Smooth muscle cell (in vitro differentiated cells): ENCODE measurements at regions not wholly inside any gene's neighbourhood (a gene's known extent, or its start where the extent isn't known, plus 50 kb on each side); places are given as distances from the start of the nearest gene placed in this dataset.
A peak's percentile ranks its signal among the peaks of the same experiment; 100 is the strongest.

Experiments
- DNase-seq: peaks from one replicate; lab custom pipeline; 2025; ENCODE audit not compliant: unreplicated experiment; lab: John Stamatoyannopoulos, UW
- H2AFZ ChIP-seq: fragments of 200-600 bp; sonication (generic); 2 replicates; pipeline ENCODE4 v1.6.0; 2016; ENCODE audit warnings: antibody characterized with exemption, low read depth, mild to moderate bottlenecking
- H3F3A ChIP-seq: fragments of 200-600 bp; sonication (generic); 2 replicates; pipeline ENCODE4 v1.6.0; 2017; ENCODE audit warnings: antibody characterized with exemption, low read depth
- H3K27ac ChIP-seq: fragments of 200-600 bp; sonication (generic); 2 replicates; pipeline ENCODE4 v1.5.1; 2016; ENCODE audit warnings: low read depth, mild to moderate bottlenecking
- H3K27me3 ChIP-seq: fragments of 200-600 bp; sonication (generic); 2 replicates; pipeline ENCODE4 v1.6.1; 2016; ENCODE audit warnings: low read depth, mild to moderate bottlenecking
- H3K36me3 ChIP-seq: fragments of 200-600 bp; sonication (generic); 2 replicates; pipeline ENCODE4 v1.5.1; 2016; ENCODE audit warnings: low read depth
- H3K4me1 ChIP-seq: fragments of 200-600 bp; sonication (generic); 2 replicates; pipeline ENCODE4 v1.5.1; 2016; ENCODE audit warnings: low read depth
- H3K4me2 ChIP-seq: fragments of 200-600 bp; sonication (generic); 2 replicates; pipeline ENCODE4 v1.6.0; 2016; ENCODE audit warnings: mild to moderate bottlenecking
- H3K4me3 ChIP-seq: fragments of 200-600 bp; sonication (generic); 2 replicates; pipeline ENCODE4 v1.5.1; 2016; ENCODE audit warnings: mild to moderate bottlenecking
- H3K79me2 ChIP-seq: fragments of 200-600 bp; sonication (generic); 2 replicates; pipeline ENCODE4 v1.6.0; 2016; ENCODE audit warnings: low read depth, mild to moderate bottlenecking
- H3K9ac ChIP-seq: fragments of 200-600 bp; sonication (generic); 2 replicates; pipeline ENCODE4 v1.6.0; 2016; ENCODE audit warnings: low read depth
- H3K9me3 ChIP-seq: fragments of 200-600 bp; sonication (generic); replicated peaks from 2 replicates; pipeline ENCODE4 v1.5.1; 2016; ENCODE audit warnings: low read depth
- H4K20me1 ChIP-seq: fragments of 200-600 bp; sonication (generic); 2 replicates; pipeline ENCODE4 v1.6.0; 2016; ENCODE audit warnings: low read depth
- WGBS: methylation state at CpG from one replicate; pipeline ENCODE4 v1.1.7; 2016; ENCODE audit warnings: low lambda C conversion rate; 5-methylcytosine and 5-hydroxymethylcytosine counted together
- TF ChIP-seq, protein P1 (sequence below): fragments of 200-600 bp; sonication (generic); IDR thresholded peaks from 2 replicates; pipeline ENCODE4 v1.5.1; 2017; ENCODE audit warnings: borderline replicate concordance, mild to moderate bottlenecking, antibody characterized with exemption; ENCODE audit not compliant: insufficient read depth, poor library complexity, severe bottlenecking

DNA sequence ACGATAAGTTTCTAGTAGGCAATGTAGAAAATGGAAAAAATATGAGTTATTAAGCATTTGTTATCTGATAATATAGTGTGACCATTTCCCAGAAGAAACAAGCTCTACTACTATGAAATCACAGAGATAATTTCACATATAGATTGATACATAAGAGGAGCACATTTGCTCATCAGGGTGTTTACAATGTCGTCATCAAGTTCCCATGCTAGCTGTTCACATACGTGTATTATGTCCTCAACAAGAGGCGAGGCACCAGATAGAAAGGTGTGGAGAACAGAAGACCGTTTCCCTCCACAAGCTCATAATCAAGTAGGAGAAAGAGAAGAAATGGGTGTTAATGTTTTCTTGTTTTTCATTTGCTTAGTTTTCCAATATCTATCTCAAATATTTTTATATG is 326.1 kb upstream of the ARID1B start:
- Histone ChIP-seq H3K36me3 (no peaks in the 10 kb centered on the region), H3K4me1 (no peaks in the 10 kb centered on the region), H3K9ac (no peak overlapping the region), H3K4me2 (no peak overlapping the region), H2AFZ (no peak overlapping the region), H3K27me3 (no peaks in the 10 kb centered on the region), H3F3A (no peaks in the 10 kb centered on the region), H3K79me2 (no peaks in the 10 kb centered on the region), H3K4me3 (no peak overlapping the region), H3K9me3 (no peaks in the 10 kb centered on the region), H4K20me1 (no peaks in the 10 kb centered on the region), H3K27ac (no peak overlapping the region)
- TF ChIP-seq, protein P1, sequence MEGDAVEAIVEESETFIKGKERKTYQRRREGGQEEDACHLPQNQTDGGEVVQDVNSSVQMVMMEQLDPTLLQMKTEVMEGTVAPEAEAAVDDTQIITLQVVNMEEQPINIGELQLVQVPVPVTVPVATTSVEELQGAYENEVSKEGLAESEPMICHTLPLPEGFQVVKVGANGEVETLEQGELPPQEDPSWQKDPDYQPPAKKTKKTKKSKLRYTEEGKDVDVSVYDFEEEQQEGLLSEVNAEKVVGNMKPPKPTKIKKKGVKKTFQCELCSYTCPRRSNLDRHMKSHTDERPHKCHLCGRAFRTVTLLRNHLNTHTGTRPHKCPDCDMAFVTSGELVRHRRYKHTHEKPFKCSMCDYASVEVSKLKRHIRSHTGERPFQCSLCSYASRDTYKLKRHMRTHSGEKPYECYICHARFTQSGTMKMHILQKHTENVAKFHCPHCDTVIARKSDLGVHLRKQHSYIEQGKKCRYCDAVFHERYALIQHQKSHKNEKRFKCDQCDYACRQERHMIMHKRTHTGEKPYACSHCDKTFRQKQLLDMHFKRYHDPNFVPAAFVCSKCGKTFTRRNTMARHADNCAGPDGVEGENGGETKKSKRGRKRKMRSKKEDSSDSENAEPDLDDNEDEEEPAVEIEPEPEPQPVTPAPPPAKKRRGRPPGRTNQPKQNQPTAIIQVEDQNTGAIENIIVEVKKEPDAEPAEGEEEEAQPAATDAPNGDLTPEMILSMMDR, result no peak
- DNase-seq, result no peak
- WGBS, result 83% methylated on average over 5 of the region's 5 CpGs

GRCh38 chr6:156450421-156450820 is 326.8 kb upstream of the ARID1B start:
- no peak overlapping the region for H3K27ac ChIP-seq
- no peaks in the 10 kb centered on the region for H4K20me1 ChIP-seq
- H3F3A ChIP-seq, result no peaks in the 10 kb centered on the region
- no peak for DNase-seq
- no peaks in the 10 kb centered on the region for H3K36me3 ChIP-seq
- no peaks in the 10 kb centered on the region for H3K9me3 ChIP-seq
- no peaks in the 10 kb centered on the region for H3K4me1 ChIP-seq
- H2AFZ ChIP-seq, result peak overlapping the region; percentile 30
- no peaks in the 10 kb centered on the region for H3K27me3 ChIP-seq
- no peak overlapping the region for H3K9ac ChIP-seq
- H3K4me2 ChIP-seq, result no peak overlapping the region
- TF ChIP-seq, protein P1, result no peak
- H3K79me2 ChIP-seq, result no peaks in the 10 kb centered on the region
- H3K4me3 ChIP-seq, result no peak overlapping the region

- WGBS, result 79% methylated on average over 3 of the region's 3 CpGs
- TF ChIP-seq, protein P1, result no peak
- no peaks in the 10 kb centered on the region for H3F3A ChIP-seq
Observed at GRCh38 chr6:156449569-156449968, 327.6 kb upstream of the ARID1B start.

DNA sequence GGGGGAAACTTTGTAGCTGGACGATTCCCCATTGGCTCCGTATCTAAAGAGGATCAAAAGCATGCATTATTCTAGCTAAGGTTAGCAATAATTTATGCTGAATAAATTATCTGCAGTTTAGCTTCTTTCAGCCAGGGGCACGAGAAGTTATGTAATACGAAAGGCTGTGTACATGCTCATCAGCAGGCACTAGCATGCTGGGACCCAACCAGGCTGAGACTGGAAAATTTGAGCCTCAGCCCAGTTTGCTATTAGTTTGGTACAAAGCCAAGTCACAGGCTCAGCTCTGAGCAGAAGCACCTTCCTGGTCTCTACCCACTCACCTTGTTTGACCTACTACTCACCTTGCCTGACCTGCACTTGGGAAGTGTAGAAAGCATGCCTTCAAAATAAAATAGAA is 328.1 kb upstream of the ARID1B start:
- Histone ChIP-seq H3K9me3 (no peaks in the 10 kb centered on the region), H3K4me3 (no peak overlapping the region), H3K27ac (no peak overlapping the region), H4K20me1 (no peaks in the 10 kb centered on the region), H3K4me1 (no peaks in the 10 kb centered on the region), H3K36me3 (no peaks in the 10 kb centered on the region), H3F3A (no peaks in the 10 kb centered on the region), H3K4me2 (no peak overlapping the region), H2AFZ (peak overlapping the region; percentile 30), H3K27me3 (no peaks in the 10 kb centered on the region), H3K9ac (no peak overlapping the region), H3K79me2 (no peaks in the 10 kb centered on the region)
- TF ChIP-seq, protein P1, result no peak
- WGBS, result 86% methylated on average over 4 of the region's 4 CpGs
- no peak for DNase-seq

More at GRCh38 chr6:156449569-156449968, 327.6 kb upstream of the ARID1B start:
- DNase-seq, result no peak
- no peaks in the 10 kb centered on the region for H3K27me3 ChIP-seq
- no peak overlapping the region for H3K9ac ChIP-seq
- H3K4me1 ChIP-seq, result no peaks in the 10 kb centered on the region
- H3K27ac ChIP-seq, result no peak overlapping the region
- H3K9me3 ChIP-seq, result no peaks in the 10 kb centered on the region
- H4K20me1 ChIP-seq, result no peaks in the 10 kb centered on the region
- H3K79me2 ChIP-seq, result no peaks in the 10 kb centered on the region
- H3K4me2 ChIP-seq, result no peak overlapping the region
- no peak overlapping the region for H3K4me3 ChIP-seq
- H2AFZ ChIP-seq, result peak overlapping the region; percentile 30
- H3K36me3 ChIP-seq, result no peaks in the 10 kb centered on the region
